ENCODE measurements at regions not wholly inside any gene's neighbourhood (a gene's known extent, or its start where the extent isn't known, plus 50 kb on each side); places are given as distances from the start of the nearest gene placed in this dataset.

- WGBS: 23% methylated on average over 2 of the region's 2 CpGs
- H3K4me1 ChIP-seq (ENCODE audit: control insufficient read depth in 4 of 4, insufficient read depth in 4 of 4, low read length in 3 of 4): no peaks in the 10 kb centered on the region
- H3K27ac ChIP-seq (ENCODE audit: low read depth in 1 of 2, low read length in 2 of 2): no peak overlapping the region
- peaks cover 0 to 3% (median 0%) of the 10 kb centered on the region in 4 donors for H3K27me3 ChIP-seq (ENCODE audit: control insufficient read depth in 4 of 4, insufficient read depth in 4 of 4, low read length in 3 of 4)
- no peaks in the 10 kb centered on the region for H3K9me3 ChIP-seq (ENCODE audit: control insufficient read depth in 4 of 4, low read length in 3 of 4)
- DNase-seq (ENCODE audit: low spot score): no peak
- TF ChIP-seq EGR1 (IDR thresholded peaks at IDR 0.05; ENCODE audit: low read depth in 2 of 2) (no peak), HNF4A (conservative IDR thresholded peaks at IDR 0.05) (no peak), YY1 (IDR thresholded peaks at IDR 0.05) (no peak), FOXA2 (IDR thresholded peaks at IDR 0.05) (no peak), NR2F2 (IDR thresholded peaks at IDR 0.05) (no peak)
- H3K36me3 ChIP-seq (ENCODE audit: control insufficient read depth in 4 of 4, insufficient read depth in 3 of 4, low read depth in 1 of 4, low read length in 3 of 4): no peaks in the 10 kb centered on the region
- H3K4me3 ChIP-seq (ENCODE audit: low read depth in 1 of 3, low read length in 3 of 3): no peak overlapping the region
- no peak overlapping the region for H3K9ac ChIP-seq (ENCODE audit: low read depth in 1 of 2, low read length in 2 of 2)
Observed at GRCh38 chr1:4550941-4551340, 103.5 kb upstream of the AJAP1 start.

- WGBS: 54% methylated on average over 6 of the region's 6 CpGs
- H3K36me3 ChIP-seq (ENCODE audit: control insufficient read depth in 4 of 4, insufficient read depth in 3 of 4, low read depth in 1 of 4, low read length in 3 of 4): no peaks in the 10 kb centered on the region
- H3K9ac ChIP-seq (ENCODE audit: low read depth in 1 of 2, low read length in 2 of 2): no peak overlapping the region
- no peak for TF ChIP-seq FOXA2 (IDR thresholded peaks at IDR 0.05)
- no peak for TF ChIP-seq MAX (IDR thresholded peaks at IDR 0.05)
- no peak overlapping the region for H3K27ac ChIP-seq (ENCODE audit: low read depth in 1 of 2, low read length in 2 of 2)
- no peaks in the 10 kb centered on the region for H3K4me1 ChIP-seq (ENCODE audit: control insufficient read depth in 4 of 4, insufficient read depth in 4 of 4, low read length in 3 of 4)
- no peak overlapping the region for H3K4me3 ChIP-seq (ENCODE audit: low read depth in 1 of 3, low read length in 3 of 3)
- H3K27me3 ChIP-seq (ENCODE audit: control insufficient read depth in 4 of 4, insufficient read depth in 4 of 4, low read length in 3 of 4): peaks cover 0 to 4% (median 0%) of the 10 kb centered on the region in 4 donors
- no peak for DNase-seq (ENCODE audit: low spot score)
- H3K9me3 ChIP-seq (ENCODE audit: control insufficient read depth in 4 of 4, low read length in 3 of 4): no peaks in the 10 kb centered on the region
Observed at GRCh38 chr1:4551706-4552105, 102.7 kb upstream of the AJAP1 start.

GRCh38 chr1:4553761-4554160 lies 100.6 kb upstream of the AJAP1 start:
- Histone ChIP-seq H3K27me3 (ENCODE audit: control insufficient read depth in 4 of 4, insufficient read depth in 4 of 4, low read length in 3 of 4) (peaks cover 0 to 4% (median 0%) of the 10 kb centered on the region in 4 donors), H3K4me3 (ENCODE audit: low read depth in 1 of 3, low read length in 3 of 3) (no peak overlapping the region), H3K36me3 (ENCODE audit: control insufficient read depth in 4 of 4, insufficient read depth in 3 of 4, low read depth in 1 of 4, low read length in 3 of 4) (no peaks in the 10 kb centered on the region), H3K27ac (ENCODE audit: low read depth in 1 of 2, low read length in 2 of 2) (no peak overlapping the region), H3K9ac (ENCODE audit: low read depth in 1 of 2, low read length in 2 of 2) (no peak overlapping the region), H3K4me1 (ENCODE audit: control insufficient read depth in 4 of 4, insufficient read depth in 4 of 4, low read length in 3 of 4) (no peaks in the 10 kb centered on the region), H3K9me3 (ENCODE audit: control insufficient read depth in 4 of 4, low read length in 3 of 4) (no peaks in the 10 kb centered on the region)
- TF ChIP-seq EGR1 (IDR thresholded peaks at IDR 0.05; ENCODE audit: low read depth in 2 of 2): no peak
- TF ChIP-seq CTCF (IDR thresholded peaks at IDR 0.05; ENCODE audit: low read depth, low read length, missing input control): no peak
- no peak for TF ChIP-seq HNF4A (conservative IDR thresholded peaks at IDR 0.05)
- TF ChIP-seq REST (IDR thresholded peaks at IDR 0.05): no peak
- TF ChIP-seq RAD21 (IDR thresholded peaks at IDR 0.05): no peak
- TF ChIP-seq MAX (IDR thresholded peaks at IDR 0.05): no peak
- no peak for TF ChIP-seq FOXA2 (IDR thresholded peaks at IDR 0.05)
- TF ChIP-seq NR2F2 (IDR thresholded peaks at IDR 0.05): no peak
- TF ChIP-seq YY1 (IDR thresholded peaks at IDR 0.05): no peak
- no peak for TF ChIP-seq JUND (IDR thresholded peaks at IDR 0.05)
- TF ChIP-seq RXRA (IDR thresholded peaks at IDR 0.05): no peak
- TF ChIP-seq FOXA1 (IDR thresholded peaks at IDR 0.05): no peak
- TF ChIP-seq SP1 (IDR thresholded peaks at IDR 0.05): no peak
- no peak for TF ChIP-seq TAF1 (conservative IDR thresholded peaks at IDR 0.05)
- WGBS: 44% methylated on average over 4 of the region's 4 CpGs
- no peak for DNase-seq (ENCODE audit: low spot score)
